Kidney epithelial cell (primary cell): ENCODE measurements at regions not wholly inside any gene's neighbourhood (a gene's known extent, or its start where the extent isn't known, plus 50 kb on each side); places are given as distances from the start of the nearest gene placed in this dataset.
"Not testable (repeated sequence)": the region's sequence is repeated elsewhere in the genome, so short reads cannot be mapped to it uniquely, and the experiment has no call there.

Experiments used
- DNase-seq: peaks from one replicate; pipeline ENCODE4 v3.0.0-alpha.2; 2010; ENCODE audit warnings: low read depth
- H3K27me3 ChIP-seq: 2 replicates; pipeline ENCODE4 v1.6.0; 2011; ENCODE audit warnings: low read length; ENCODE audit not compliant: control insufficient read depth, insufficient read depth
- H3K36me3 ChIP-seq: 2 replicates; pipeline ENCODE4 v1.5.1; 2011; ENCODE audit warnings: low read length; ENCODE audit not compliant: control insufficient read depth, insufficient read depth
- H3K4me3 ChIP-seq: 2 replicates; pipeline ENCODE4 v1.5.1; 2011; ENCODE audit warnings: low read depth, mild to moderate bottlenecking, control low read depth, low read length
- CTCF ChIP-seq: IDR thresholded peaks from 2 replicates; pipeline ENCODE4 v1.5.1; 2011; ENCODE audit warnings: mild to moderate bottlenecking, moderate library complexity, low read length, control low read depth, inconsistent platforms; ENCODE audit not compliant: insufficient read depth, poor library complexity, severe bottlenecking

- no peaks in the 10 kb centered on the region for H3K27me3 ChIP-seq
- TF ChIP-seq CTCF = no peak
- no peak for DNase-seq
- H3K36me3 ChIP-seq = no peaks in the 10 kb centered on the region
- H3K4me3 ChIP-seq = no peak overlapping the region
Measured at GRCh38 chr3:132119531-132119930, 84.7 kb upstream of the CPNE4 start.

- Histone ChIP-seq H3K4me3 (no peak overlapping the region), H3K27me3 (no peaks in the 10 kb centered on the region), H3K36me3 (no peaks in the 10 kb centered on the region)
- no peak for TF ChIP-seq CTCF
- DNase-seq = no peak
Measured at GRCh38 chr3:132124096-132124495, 89.3 kb upstream of the CPNE4 start.

- DNase-seq = no peak
- no peak for TF ChIP-seq CTCF
- Histone ChIP-seq H3K36me3 (no peaks in the 10 kb centered on the region), H3K27me3 (no peaks in the 10 kb centered on the region), H3K4me3 (no peak overlapping the region)
Measured at GRCh38 chr3:132124651-132125284, 90.0 kb upstream of the CPNE4 start.

GRCh38 chr3:132134611-132135010 is 99.8 kb upstream of the CPNE4 start:
- TF ChIP-seq CTCF = no peak
- no peaks in the 10 kb centered on the region for H3K36me3 ChIP-seq
- H3K4me3 ChIP-seq = no peak overlapping the region
- peak; percentile 50 for DNase-seq
- H3K27me3 ChIP-seq = no peaks in the 10 kb centered on the region

- peak overlapping the region; percentile 5 for H3K4me3 ChIP-seq
- no peak for TF ChIP-seq CTCF
- peak; percentile 98 for DNase-seq
- H3K27me3 ChIP-seq = no peaks in the 10 kb centered on the region
- no peaks in the 10 kb centered on the region for H3K36me3 ChIP-seq
Measured at GRCh38 chr3:132135628-132136333, 101.0 kb upstream of the CPNE4 start.

- Histone ChIP-seq H3K4me3 (no peak overlapping the region), H3K36me3 (no peaks in the 10 kb centered on the region), H3K27me3 (no peaks in the 10 kb centered on the region)
- TF ChIP-seq CTCF = no peak
- DNase-seq = no peak
Measured at GRCh38 chr3:132136334-132136716, 101.5 kb upstream of the CPNE4 start.

- not testable (repeated sequence) for DNase-seq, H3K4me3 ChIP-seq, H3K36me3 ChIP-seq, H3K27me3 ChIP-seq
Measured at GRCh38 chr3:132136902-132137301, 102.1 kb upstream of the CPNE4 start.
